Body of pancreas (tissue), 4 donors: ENCODE measurements at regions not wholly inside any gene's neighbourhood (a gene's known extent, or its start where the extent isn't known, plus 50 kb on each side); places are given as distances from the start of the nearest gene placed in this dataset.

Experiments used
- CTCF ChIP-seq, 7 experiments: fragments of 450-650 bp in 4 of 7; fragments of 200-600 bp in 3 of 7; sonication (generic) in 3 of 7; IDR thresholded peaks; one replicate each; pipeline ENCODE4 v1.5.1; 2016 to 2019; ENCODE audit warnings: antibody characterized with exemption in 7 of 7
- POLR2A ChIP-seq, 3 donors: fragments of 450-650 bp; IDR thresholded peaks; one replicate each; pipeline ENCODE4 v1.6.1; 2016; ENCODE audit warnings: antibody characterized with exemption in 3 of 3, mild to moderate bottlenecking in 2 of 3

GRCh38 chr18:61606068-61606660 is 272.9 kb downstream of the CDH20 start:
- no peak for TF ChIP-seq CTCF (IDR thresholded peaks at IDR 0.05)
- no peak for TF ChIP-seq POLR2A (IDR thresholded peaks at IDR 0.05)
